Type B pancreatic cell (in vitro differentiated cells): ENCODE measurements at regions not wholly inside any gene's neighbourhood (a gene's known extent, or its start where the extent isn't known, plus 50 kb on each side); places are given as distances from the start of the nearest gene placed in this dataset.
A peak's percentile ranks its signal among the peaks of the same experiment; 100 is the strongest.

ENCODE experiments used
- DNase-seq: peaks from one replicate; pipeline ENCODE4 v3.0.0; 2021; ENCODE audit warnings: mixed read lengths; ENCODE audit not compliant: unreplicated experiment; ENCODE audit errors: extremely low spot score
- H3K27ac Mint-ChIP-seq: 2 replicates; pipeline ENCODE4 v1.8.0; 2021; ENCODE audit warnings: mild to moderate bottlenecking, mixed read lengths
- H3K27me3 Mint-ChIP-seq: 2 replicates; pipeline ENCODE4 v1.8.0; 2021; ENCODE audit warnings: mixed read lengths
- H3K36me3 Mint-ChIP-seq: 2 replicates; pipeline ENCODE4 v1.8.0; 2021; ENCODE audit warnings: mixed read lengths
- H3K4me1 Mint-ChIP-seq: one replicate; pipeline ENCODE4 v1.8.0; 2021; ENCODE audit warnings: mixed read lengths; ENCODE audit not compliant: unreplicated experiment
- H3K4me3 Mint-ChIP-seq: 2 replicates; pipeline ENCODE4 v1.8.0; 2021; ENCODE audit warnings: mild to moderate bottlenecking, mixed read lengths
- H3K9me3 Mint-ChIP-seq: 2 replicates; pipeline ENCODE4 v1.8.0; 2021; ENCODE audit warnings: mixed read lengths
- CTCF ChIP-seq: fragments of 200-600 bp; sonication (generic); conservative IDR thresholded peaks from 2 replicates; pipeline ENCODE4 v1.5.0; 2021; ENCODE audit warnings: antibody characterized with exemption, mild to moderate bottlenecking

DNA sequence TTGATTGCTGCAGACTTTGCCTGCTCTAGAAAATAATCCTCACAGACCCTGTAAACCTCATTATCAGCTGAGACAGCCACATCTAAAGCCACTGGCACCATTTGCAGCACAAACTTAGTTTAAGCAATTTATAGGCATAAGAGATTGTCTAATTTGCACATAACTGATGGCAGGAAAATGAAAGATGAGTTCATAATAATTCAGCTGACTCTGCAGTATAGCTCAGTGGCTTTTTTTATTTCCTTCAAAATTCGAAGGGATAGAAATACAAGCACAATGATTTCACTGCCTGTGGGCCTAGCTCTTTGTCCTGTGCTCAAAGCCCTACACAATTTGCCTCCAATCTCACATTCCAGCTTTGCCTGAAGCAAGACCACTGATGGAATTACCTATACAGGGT lies 341.2 kb downstream of the RAD51AP2 start:
- Mint-ChIP-seq H3K36me3 (no peaks in the 10 kb centered on the region), H3K9me3 (no peaks in the 10 kb centered on the region), H3K4me3 (no peak overlapping the region), H3K27ac (no peak overlapping the region), H3K27me3 (peaks cover 3% of the 10 kb centered on the region), H3K4me1 (no peaks in the 10 kb centered on the region)
- TF ChIP-seq CTCF = no peak
- no peak for DNase-seq

GRCh38 chr2:17171446-17172049 lies 346.7 kb downstream of the RAD51AP2 start:
- Mint-ChIP-seq H3K4me3 (no peak overlapping the region), H3K36me3 (no peaks in the 10 kb centered on the region), H3K4me1 (peaks cover 9% of the 10 kb centered on the region), H3K27me3 (peaks cover 10% of the 10 kb centered on the region), H3K9me3 (no peaks in the 10 kb centered on the region), H3K27ac (no peak overlapping the region)
- DNase-seq = no peak
- TF ChIP-seq CTCF = peak; percentile 79

DNA sequence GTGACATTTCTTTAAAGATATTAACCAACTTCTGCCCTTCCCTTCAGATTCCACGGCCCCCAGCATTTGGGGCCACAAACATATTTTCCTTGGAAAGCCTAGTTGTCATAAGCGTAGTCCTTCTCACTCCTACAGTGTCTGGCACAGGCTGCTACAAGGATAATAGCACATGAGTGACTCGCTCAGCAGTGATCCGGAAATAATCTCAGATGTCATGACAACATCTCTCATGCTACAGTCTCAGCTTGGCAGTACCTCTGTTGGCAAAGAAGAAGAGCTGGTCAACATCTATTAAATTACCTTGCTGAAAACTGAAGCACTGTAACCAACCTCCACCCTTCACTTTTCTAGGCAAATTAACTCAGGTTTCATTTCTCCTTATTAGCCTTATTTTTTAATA lies 351.7 kb downstream of the RAD51AP2 start:
- no peaks in the 10 kb centered on the region for H3K9me3 Mint-ChIP-seq
- H3K36me3 Mint-ChIP-seq = no peaks in the 10 kb centered on the region
- peaks cover 7% of the 10 kb centered on the region for H3K27me3 Mint-ChIP-seq
- H3K4me3 Mint-ChIP-seq = no peak overlapping the region
- no peak overlapping the region for H3K27ac Mint-ChIP-seq
- TF ChIP-seq CTCF = no peak
- no peak for DNase-seq
- peaks cover 9% of the 10 kb centered on the region for H3K4me1 Mint-ChIP-seq

DNA sequence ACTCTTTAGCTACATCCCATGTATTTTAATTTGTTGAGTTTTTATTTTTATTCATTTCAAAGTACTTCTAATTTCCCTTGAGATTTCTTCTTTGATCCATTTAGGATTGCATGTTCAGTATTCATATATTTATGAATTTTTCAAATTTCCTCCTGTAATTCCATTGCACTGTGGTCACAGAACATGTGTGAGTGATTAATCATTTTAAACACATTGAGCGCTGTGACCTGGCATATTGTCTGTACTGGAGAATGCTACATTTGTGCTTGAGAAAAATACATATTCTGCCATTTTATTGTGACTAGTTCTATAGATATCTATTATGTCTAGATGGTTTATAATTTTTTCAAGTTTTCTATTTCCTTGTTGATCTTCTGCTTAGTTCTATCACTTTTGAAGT lies 353.7 kb downstream of the RAD51AP2 start:
- Mint-ChIP-seq H3K27ac (no peak overlapping the region), H3K4me3 (no peak overlapping the region), H3K36me3 (no peaks in the 10 kb centered on the region), H3K9me3 (no peaks in the 10 kb centered on the region), H3K27me3 (no peaks in the 10 kb centered on the region), H3K4me1 (peaks cover 5% of the 10 kb centered on the region)
- no peak for DNase-seq
- TF ChIP-seq CTCF = no peak

DNA sequence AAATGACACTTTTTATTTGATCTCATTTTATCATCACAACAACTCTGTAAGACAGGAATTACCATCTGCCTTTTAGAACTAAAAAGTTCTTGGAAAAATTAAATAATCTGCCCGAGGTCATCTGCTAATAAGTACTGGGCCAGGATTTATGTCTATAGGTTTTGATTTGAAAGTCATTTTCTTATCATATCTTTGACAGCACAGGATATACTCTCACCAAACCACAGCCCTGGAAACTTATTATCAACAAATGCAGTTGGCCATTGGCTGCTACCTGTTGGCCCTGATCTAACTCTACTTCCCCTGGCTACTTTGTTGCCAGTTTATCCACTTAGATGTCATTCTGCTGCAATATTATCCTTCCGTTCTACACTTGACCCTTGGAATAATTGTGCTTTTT lies 354.6 kb downstream of the RAD51AP2 start:
- no peak for DNase-seq
- no peak overlapping the region for H3K27ac Mint-ChIP-seq
- no peaks in the 10 kb centered on the region for H3K9me3 Mint-ChIP-seq
- H3K36me3 Mint-ChIP-seq = no peaks in the 10 kb centered on the region
- no peak overlapping the region for H3K4me3 Mint-ChIP-seq
- H3K4me1 Mint-ChIP-seq = peaks cover 5% of the 10 kb centered on the region
- TF ChIP-seq CTCF = no peak
- H3K27me3 Mint-ChIP-seq = peaks cover 3% of the 10 kb centered on the region

GRCh38 chr2:17162713-17163112 lies 355.5 kb downstream of the RAD51AP2 start:
- Mint-ChIP-seq H3K9me3 (no peaks in the 10 kb centered on the region), H3K27ac (no peak overlapping the region), H3K4me1 (peaks cover 5% of the 10 kb centered on the region), H3K36me3 (no peaks in the 10 kb centered on the region), H3K4me3 (no peak overlapping the region), H3K27me3 (peaks cover 3% of the 10 kb centered on the region)
- no peak for TF ChIP-seq CTCF
- no peak for DNase-seq
